Tibial nerve (tissue), 4 donors: ENCODE measurements at regions not wholly inside any gene's neighbourhood (a gene's known extent, or its start where the extent isn't known, plus 50 kb on each side); places are given as distances from the start of the nearest gene placed in this dataset.

Experiments used
- DNase-seq, 2 donors: peaks; one replicate each; pipeline ENCODE4 v3.0.0-alpha.2; 2019; ENCODE audit warnings: low spot score in 2 of 2
- H3K27ac ChIP-seq, 4 donors: fragments of 200-600 bp; sonication (generic) in 3 of 4; one replicate each; pipeline ENCODE4 v1.5.1; 2017 to 2019; ENCODE audit warnings: mild to moderate bottlenecking in 1 of 4
- H3K27me3 ChIP-seq, 2 donors: fragments of 200-600 bp; sonication (generic) in 1 of 2; one replicate each; pipeline versions ENCODE4 v1.5.1 to v1.6.0; 2017 to 2019
- H3K36me3 ChIP-seq, 3 donors: fragments of 200-600 bp; sonication (generic); one replicate each; pipeline ENCODE4 v1.5.1; 2018 to 2019
- H3K4me1 ChIP-seq, 4 donors: fragments of 200-600 bp; sonication (generic) in 3 of 4; one replicate each; pipeline ENCODE4 v1.5.1; 2017 to 2019
- H3K4me3 ChIP-seq, 4 donors: fragments of 200-600 bp; sonication (generic) in 3 of 4; one replicate each; pipeline ENCODE4 v1.5.1; 2017 to 2019; ENCODE audit warnings: mild to moderate bottlenecking in 1 of 4, moderate library complexity in 1 of 4
- H3K9me3 ChIP-seq, 4 donors: fragments of 200-600 bp; sonication (generic) in 3 of 4; one replicate each; pipeline ENCODE4 v1.5.1; 2017 to 2019
- EP300 ChIP-seq, 2 donors: sonication (generic); formaldehyde crosslinking; IDR thresholded peaks; one replicate each; pipeline ENCODE4 v1.6.1; 2017; ENCODE audit warnings: antibody characterized with exemption in 2 of 2, mild to moderate bottlenecking in 1 of 2
- POLR2A ChIP-seq, 2 donors: fragments of 450-650 bp; IDR thresholded peaks; one replicate each; pipeline ENCODE4 v1.6.1; 2017; ENCODE audit warnings: antibody characterized with exemption in 2 of 2, mild to moderate bottlenecking in 2 of 2, moderate library complexity in 2 of 2
- WGBS, 2 donors: methylation state at CpG; one replicate each; pipeline ENCODE4 v1.1.5; 2018; 5-methylcytosine and 5-hydroxymethylcytosine counted together
- TF ChIP-seq, protein P1 (sequence below), 5 experiments: fragments of 200-600 bp in 3 of 5; fragments of 450-650 bp in 2 of 5; sonication (generic) in 3 of 5; IDR thresholded peaks; one replicate each; pipeline ENCODE4 v1.5.1; 2016 to 2019; ENCODE audit warnings: antibody characterized with exemption in 5 of 5, mild to moderate bottlenecking in 3 of 5, moderate library complexity in 2 of 5

DNA sequence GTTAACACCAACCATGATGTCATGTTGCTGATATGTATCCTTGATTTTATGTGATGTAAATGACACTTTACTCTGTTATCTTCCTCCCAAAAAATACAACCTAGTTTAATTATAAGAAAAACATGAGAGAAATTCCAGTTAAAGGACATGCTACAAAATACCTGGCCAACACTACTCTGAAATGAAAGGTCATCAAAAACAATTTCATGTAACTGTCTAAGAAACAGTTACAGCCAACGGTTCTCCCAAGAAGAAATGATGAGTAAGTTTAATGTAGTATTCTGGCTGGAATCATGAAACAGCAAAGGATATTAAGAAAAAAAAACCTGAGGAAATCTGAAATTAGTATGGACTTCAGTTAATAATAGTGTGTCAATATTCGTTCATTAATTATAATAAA, 653.3 kb upstream of the FOXG1 start:
- TF ChIP-seq EP300 (IDR thresholded peaks at IDR 0.05) = no peak
- TF ChIP-seq, protein P1, sequence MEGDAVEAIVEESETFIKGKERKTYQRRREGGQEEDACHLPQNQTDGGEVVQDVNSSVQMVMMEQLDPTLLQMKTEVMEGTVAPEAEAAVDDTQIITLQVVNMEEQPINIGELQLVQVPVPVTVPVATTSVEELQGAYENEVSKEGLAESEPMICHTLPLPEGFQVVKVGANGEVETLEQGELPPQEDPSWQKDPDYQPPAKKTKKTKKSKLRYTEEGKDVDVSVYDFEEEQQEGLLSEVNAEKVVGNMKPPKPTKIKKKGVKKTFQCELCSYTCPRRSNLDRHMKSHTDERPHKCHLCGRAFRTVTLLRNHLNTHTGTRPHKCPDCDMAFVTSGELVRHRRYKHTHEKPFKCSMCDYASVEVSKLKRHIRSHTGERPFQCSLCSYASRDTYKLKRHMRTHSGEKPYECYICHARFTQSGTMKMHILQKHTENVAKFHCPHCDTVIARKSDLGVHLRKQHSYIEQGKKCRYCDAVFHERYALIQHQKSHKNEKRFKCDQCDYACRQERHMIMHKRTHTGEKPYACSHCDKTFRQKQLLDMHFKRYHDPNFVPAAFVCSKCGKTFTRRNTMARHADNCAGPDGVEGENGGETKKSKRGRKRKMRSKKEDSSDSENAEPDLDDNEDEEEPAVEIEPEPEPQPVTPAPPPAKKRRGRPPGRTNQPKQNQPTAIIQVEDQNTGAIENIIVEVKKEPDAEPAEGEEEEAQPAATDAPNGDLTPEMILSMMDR (IDR thresholded peaks at IDR 0.05) = no peak
- TF ChIP-seq POLR2A (IDR thresholded peaks at IDR 0.05) = no peak
- no peak overlapping the region for H3K4me3 ChIP-seq
- H3K27ac ChIP-seq = no peak overlapping the region
- 79 to 85% methylated on average over 2 of the region's 2 CpGs for WGBS, 2 donors
- H3K36me3 ChIP-seq = no peaks in the 10 kb centered on the region
- H3K4me1 ChIP-seq = no peaks in the 10 kb centered on the region
- H3K9me3 ChIP-seq = no peaks in the 10 kb centered on the region
- DNase-seq = no peak
- H3K27me3 ChIP-seq = no peaks in the 10 kb centered on the region

DNA sequence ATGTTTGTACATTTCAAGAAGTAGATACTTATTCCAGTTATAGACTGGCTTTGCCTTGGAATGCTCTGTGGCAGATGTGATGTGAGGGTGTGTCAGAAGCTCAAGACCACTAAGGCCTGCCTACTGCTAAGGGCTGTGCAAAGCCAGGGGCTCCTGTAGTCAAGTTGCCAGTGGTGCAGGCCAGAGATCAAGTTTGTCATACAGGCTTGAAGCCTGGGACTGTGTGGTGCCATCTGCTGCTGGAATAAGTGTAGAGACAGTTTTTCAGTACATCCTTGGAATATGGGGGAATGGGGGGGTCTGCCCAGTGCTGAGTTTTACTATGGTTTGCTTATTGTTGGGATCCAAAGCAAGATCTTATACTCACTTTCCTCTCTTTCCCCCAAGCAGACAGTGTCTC, 649.9 kb upstream of the FOXG1 start:
- Histone ChIP-seq H3K9me3 (no peaks in the 10 kb centered on the region), H3K4me3 (no peak overlapping the region), H3K27me3 (no peaks in the 10 kb centered on the region), H3K27ac (no peak overlapping the region), H3K36me3 (no peaks in the 10 kb centered on the region), H3K4me1 (no peaks in the 10 kb centered on the region)
- TF ChIP-seq, protein P1 (IDR thresholded peaks at IDR 0.05) = no peak
- no peak for TF ChIP-seq POLR2A (IDR thresholded peaks at IDR 0.05)
- TF ChIP-seq EP300 (IDR thresholded peaks at IDR 0.05) = no peak
- DNase-seq = no peak

DNA sequence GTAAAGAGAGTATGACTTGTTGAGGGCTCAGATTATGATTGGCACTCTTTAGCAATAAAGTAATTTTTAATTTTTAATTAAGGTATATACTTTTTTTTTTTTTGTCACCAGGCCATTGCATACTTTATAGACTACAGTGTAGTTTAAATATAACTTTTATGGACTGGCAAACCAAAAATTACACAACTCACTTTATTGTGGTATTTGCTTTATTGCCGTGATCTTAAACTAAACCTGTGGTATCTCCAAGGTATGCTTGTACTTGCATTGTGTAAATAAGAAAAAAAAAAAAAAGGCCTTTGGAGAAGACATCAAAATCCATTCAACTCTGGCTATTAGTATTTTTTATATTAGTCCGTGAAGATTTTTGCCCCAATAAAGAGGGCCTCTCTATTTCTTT, 646.7 kb upstream of the FOXG1 start:
- WGBS, 2 donors = 88 to 96% methylated on average over 2 of the region's 2 CpGs
- TF ChIP-seq, protein P1 (IDR thresholded peaks at IDR 0.05) = no peak
- no peak for TF ChIP-seq EP300 (IDR thresholded peaks at IDR 0.05)
- TF ChIP-seq POLR2A (IDR thresholded peaks at IDR 0.05) = no peak
- Histone ChIP-seq H3K27ac (no peak overlapping the region), H3K9me3 (no peaks in the 10 kb centered on the region), H3K36me3 (no peaks in the 10 kb centered on the region), H3K4me3 (no peak overlapping the region), H3K4me1 (no peaks in the 10 kb centered on the region), H3K27me3 (no peaks in the 10 kb centered on the region)
- no peak for DNase-seq

DNA sequence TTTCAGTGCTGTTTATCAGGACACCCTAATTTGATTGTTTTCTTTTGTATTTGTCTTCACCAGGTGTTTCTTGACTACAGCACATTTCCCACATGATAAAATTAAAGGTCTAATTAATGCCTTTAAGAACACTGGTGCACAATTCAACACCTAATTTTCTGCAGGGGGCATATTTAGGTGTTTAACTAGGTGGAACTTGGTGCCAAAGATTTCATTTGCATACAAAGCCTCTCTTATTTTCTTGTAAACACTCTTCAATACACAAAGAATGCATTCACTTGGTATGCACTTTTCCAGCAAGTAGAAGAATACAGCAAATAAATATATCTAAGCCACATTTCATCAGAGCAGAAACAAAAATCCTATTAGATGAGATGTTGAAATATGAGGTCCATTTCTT, 646.2 kb upstream of the FOXG1 start:
- Histone ChIP-seq H3K4me1 (no peaks in the 10 kb centered on the region), H3K27me3 (no peaks in the 10 kb centered on the region), H3K27ac (no peak overlapping the region), H3K4me3 (no peak overlapping the region), H3K9me3 (no peaks in the 10 kb centered on the region), H3K36me3 (no peaks in the 10 kb centered on the region)
- TF ChIP-seq EP300 (IDR thresholded peaks at IDR 0.05) = no peak
- TF ChIP-seq, protein P1 (IDR thresholded peaks at IDR 0.05) = no peak
- TF ChIP-seq POLR2A (IDR thresholded peaks at IDR 0.05) = no peak
- DNase-seq = no peak

DNA sequence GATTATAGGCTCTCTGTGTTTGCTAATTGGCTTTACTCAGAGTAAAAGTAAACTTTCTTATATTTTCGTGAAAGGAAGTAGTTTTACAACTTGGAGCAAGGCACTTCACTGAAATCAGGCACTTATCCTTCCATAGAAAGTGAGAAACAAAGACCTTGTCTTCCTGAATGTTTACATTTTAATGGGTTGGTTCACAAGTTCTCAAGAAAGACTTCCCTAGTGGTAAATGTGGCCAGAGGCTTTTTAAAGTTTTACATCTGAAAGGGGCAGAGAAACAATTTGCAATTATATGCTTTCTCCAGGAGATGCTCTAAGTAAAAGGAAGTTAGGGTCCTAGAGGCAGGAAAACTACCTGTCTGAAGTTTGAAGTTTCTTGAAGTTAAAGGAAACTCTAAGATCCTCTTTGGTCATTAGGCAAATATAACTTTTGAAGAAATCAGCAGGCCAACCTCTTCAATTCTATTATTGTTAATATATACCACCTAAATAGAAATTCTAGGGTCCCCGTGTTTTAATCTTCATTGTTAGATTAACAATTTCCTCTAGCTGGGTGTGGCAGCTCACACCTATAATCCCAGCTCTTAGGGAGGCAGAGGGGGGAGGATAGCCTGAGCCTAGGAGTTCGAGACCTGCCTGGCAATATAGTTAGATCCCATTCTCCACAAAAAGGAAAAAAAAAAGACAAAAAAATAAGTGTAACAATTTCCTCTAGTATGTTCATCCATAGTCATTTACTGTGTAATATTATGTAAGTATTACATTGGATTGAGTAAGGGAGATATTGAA, 644.9 kb upstream of the FOXG1 start:
- Histone ChIP-seq H3K9me3 (no peaks in the 10 kb centered on the region), H3K36me3 (no peaks in the 10 kb centered on the region), H3K4me1 (no peaks in the 10 kb centered on the region), H3K4me3 (no peak overlapping the region), H3K27me3 (no peaks in the 10 kb centered on the region), H3K27ac (no peak overlapping the region)
- 37 to 38% methylated on average over 3 of the region's 3 CpGs for WGBS, 2 donors
- TF ChIP-seq EP300 (IDR thresholded peaks at IDR 0.05) (no peak), POLR2A (IDR thresholded peaks at IDR 0.05) (no peak)
- TF ChIP-seq, protein P1 (IDR thresholded peaks at IDR 0.05) = no peak
- no peak for DNase-seq
